GM18868 (cell line): ENCODE measurements at regions not wholly inside any gene's neighbourhood (a gene's known extent, or its start where the extent isn't known, plus 50 kb on each side); places are given as distances from the start of the nearest gene placed in this dataset.

ENCODE experiments used
- ATAC-seq: cut with Tn5 transposase; IDR thresholded peaks from one replicate; pipeline ENCODE4 v1.9.1; 2021; ENCODE audit warnings: mild to moderate bottlenecking, moderate library complexity; ENCODE audit not compliant: unreplicated experiment

DNA sequence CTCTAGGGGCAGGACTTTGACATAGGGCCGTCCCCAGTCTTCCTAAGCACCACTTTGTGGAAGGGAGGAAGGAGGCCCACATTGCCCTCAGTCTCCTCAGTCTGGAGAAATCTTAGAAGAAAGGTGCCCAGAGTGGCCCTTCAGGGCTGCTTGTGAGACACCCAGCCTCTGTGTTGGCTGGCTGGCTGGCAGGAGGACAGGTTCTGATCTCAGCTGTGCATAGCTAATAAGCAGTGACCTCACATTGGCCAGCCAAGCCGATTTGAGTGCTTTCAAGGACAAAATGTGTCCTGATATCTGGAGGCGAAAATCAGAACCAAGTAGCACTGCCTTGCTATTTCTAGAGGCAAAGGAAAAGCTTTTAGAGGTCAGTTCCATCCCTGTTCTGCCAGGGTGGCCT is 211.5 kb downstream of the BCOR start:
- no peak for ATAC-seq

DNA sequence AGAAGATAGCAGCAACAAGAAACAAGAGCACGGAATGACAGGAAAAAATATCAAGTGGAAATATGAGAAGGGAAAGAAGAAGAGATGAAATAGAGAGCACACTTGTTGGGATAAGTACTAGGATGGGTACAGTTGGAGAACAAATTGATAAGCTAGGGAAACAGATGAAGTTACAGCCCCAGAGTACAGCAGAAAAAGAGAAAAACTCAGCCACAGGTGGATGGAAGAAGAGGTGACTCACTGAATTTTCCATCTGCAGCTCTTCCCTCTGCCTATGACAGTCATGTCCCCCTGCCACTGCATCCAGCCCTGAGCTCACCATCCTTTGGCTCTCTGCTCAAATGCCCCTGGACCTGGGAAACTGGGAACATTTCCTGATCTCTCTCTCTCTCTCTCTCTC is 209.0 kb downstream of the BCOR start:
- ATAC-seq: no peak

DNA sequence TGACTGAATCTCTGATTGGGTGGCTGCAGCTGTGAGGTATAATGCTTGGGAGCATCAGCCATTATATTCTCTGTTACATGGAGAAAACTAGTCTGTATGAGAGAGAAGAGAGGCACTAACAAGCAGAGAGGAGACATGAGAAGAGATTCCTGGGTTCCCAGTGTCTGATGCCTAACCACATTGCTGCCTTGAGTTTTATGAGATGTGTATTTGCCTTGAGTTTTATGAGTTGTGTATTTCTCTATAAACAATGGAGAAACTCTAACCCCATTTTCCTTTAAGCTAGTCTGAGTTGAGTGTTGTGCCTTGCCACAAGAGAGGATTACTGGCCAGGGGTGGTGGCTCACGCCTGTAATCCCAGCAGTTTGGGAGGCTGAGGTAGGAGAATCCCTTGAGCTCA is 208.1 kb downstream of the BCOR start:
- no peak for ATAC-seq

DNA sequence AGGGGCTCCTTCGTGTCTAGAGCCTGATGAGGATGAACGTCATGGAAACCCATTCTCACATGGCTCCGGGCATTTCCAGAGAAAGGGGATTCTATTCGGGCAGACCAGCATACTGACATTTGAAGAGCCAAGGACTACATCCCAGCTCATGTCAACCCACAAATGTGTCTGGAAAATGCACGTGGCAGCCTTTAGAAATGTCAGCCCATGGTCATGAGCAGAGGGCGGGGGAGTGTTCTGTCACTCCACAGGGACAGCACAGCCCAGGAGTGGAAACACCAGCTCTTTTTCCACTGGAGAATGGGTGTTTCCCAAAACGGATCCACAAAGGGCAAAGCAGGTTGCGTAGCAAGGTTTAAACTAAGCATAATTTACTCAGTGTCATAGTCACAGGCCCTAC is 207.0 kb downstream of the BCOR start:
- ATAC-seq: no peak

DNA sequence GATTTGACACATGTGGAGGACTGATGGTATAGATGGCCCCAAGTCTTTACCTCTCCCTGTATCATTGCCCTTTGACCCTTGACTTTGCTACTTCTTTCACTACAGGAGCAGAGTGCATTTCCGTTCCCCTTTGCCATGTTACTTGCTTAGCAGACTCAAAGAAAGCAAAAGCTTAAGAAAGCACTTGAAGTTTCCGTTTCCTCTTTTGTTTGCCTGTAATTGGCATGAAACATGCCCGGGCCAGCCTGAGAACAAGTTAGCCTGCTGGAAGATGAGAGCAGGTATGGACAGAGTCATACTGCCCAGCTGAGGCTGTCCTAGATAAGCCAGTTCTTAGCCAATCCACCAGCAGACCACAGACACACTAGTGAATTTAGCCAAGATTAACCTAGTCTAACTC is 206.0 kb downstream of the BCOR start:
- ATAC-seq: no peak

DNA sequence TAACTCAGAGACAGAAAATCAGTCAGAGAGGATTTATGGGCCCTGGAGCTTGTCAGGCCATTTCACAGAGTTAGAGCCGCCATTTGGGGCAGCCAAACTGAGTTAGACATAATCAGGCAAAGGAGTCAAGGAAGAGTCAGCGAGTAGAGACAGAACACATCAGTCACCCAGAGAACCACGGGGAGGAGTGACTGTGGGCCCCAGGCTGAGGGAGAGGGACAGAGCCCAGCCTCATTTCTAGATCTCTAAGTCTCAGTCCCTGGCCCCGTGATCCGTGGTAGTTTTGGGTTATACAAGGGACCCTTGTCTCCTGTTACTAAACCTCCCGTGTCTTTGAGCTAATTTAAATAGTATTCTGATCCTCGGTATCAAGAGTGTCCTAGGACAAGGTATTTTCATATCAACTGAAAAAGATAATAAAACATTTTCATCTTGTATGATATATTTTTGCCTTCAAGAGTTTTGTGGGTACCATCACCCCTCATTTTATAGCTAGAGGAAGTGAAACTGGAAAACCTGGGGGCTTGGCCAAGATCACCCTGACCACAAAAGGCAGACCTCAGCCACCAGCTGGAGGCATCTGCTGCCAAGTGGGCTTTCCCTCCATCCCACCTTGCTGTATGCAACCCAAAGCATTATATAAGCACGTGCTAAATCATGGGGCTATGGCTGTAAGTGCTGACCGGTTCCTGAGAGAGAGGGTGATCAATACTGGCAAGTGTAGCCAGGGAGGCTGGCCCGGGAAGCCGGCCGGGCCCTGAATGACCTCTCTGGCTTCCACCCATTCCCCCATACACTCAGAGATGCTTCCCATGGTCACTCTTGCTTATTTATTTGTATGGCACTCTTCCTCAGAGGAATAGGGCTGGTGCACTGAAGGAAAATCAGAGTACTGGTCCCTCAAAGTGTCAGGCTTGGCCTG is 204.1 kb downstream of the BCOR start:
- no peak for ATAC-seq

DNA sequence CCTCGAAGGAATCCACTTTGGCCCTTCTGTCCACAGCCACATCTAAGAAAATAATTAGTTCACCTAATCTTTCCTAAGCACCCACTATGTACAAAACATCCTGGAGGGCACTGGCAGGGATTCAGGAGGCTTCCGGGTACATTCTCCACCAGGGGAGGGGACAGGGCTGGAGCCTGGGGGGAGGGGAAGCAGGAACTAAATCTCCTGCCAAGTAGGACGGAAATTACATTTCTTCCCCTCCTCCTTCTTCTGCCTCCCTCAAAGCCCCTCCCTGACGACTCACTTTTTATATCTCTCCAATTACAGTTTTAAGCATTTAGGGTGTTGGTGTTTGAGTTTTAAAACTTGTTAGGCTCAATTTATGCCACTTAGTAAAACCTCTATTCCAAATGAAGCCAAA is 203.1 kb downstream of the BCOR start:
- no peak for ATAC-seq

DNA sequence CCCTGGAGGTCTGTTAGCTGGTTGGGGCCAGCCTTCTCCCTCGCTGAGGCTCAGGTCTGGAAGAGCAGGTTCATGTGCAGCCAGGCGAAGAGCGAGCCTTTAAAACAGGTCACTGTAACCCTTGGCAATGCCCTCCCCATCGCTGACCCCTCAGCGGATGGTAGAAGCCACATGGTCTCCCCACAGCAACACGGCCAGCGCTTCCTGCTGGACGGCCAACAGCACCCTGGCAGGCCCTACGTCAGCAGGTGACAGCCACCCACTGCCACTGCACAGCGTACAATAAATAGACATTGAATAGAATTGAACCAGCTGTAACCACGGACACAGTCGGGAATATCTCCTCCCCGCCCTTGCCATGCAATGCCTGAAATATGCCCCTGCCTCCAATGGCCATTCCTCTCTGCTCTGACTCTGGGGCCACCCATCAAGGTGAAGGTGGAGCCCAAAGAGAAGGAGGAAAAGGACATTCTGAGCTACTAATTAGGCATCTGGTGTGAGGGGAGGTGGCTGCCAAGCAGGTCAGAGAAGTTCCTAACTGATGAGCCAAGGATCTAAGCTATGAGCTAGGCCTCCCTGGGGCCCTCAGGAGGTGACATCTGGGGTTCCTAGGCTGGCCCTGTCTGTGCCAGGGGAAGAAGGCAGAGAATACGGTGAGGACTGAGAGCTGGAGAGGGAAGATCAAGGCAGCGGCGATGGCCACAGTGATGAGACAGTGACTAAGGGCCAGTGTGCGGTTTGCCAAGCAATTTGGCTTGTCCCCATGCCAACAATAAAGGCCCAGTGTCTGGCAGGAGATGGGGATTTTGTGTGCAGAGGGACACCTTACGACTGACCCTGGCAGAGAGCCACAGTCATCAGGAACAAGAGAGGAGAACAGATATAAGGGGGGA is 202.3 kb downstream of the BCOR start:
- ATAC-seq: no peak

DNA sequence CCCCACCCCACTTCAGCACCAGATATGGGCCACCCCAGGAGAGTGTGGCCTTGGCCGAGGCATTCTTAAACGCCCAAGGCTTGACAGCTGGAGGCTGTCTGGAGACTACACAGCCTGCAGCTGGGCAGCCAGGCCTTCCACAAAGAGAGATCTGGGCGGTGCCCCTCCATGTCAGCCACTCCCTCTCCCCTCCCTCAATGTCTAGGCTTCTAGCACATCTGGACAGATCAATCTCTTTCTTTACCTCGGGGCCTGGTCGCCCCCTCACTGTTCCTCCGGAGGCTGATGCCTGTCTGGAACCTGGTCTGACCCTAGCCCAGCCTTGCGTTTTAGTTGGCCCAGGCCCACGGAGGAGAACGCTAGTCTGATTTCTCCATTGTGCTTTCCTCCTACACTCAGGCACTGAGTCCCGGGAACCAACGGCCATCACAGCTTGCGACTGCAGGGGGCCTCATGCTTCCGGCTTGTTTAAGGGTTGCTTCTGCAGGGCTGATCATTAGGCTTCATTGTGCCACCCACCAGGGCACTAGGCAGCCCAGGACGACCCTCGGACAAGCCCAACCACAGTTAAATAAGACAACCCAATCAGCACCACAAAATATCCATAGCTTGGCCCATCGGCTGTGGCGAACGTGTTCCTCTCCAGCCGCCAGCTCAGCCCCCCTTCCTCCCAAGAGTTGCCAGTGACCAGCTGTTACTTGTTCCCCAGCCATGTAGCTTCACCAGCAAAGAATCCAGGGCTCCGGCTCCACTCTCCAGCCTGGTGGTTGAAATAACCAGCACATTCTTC is 200.6 kb downstream of the BCOR start:
- ATAC-seq: no peak

DNA sequence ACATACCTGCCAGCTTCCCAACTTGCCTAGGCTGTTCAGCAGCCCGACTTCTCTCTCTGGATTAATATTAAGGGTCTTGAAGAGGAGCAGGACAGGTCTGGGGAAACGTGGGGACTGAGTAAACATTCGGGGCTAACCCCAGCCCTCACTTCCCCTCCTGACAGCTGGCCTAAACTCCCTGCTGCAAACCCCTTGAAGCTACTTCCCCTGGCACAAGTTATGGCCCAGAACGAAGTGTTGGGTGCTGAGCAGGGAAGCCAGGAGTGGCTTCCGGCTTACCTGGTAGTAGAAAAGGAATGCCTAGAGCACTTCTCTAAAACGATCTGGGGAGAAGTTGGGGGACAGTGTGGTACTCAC is 200.0 kb downstream of the BCOR start:
- ATAC-seq: no peak

DNA sequence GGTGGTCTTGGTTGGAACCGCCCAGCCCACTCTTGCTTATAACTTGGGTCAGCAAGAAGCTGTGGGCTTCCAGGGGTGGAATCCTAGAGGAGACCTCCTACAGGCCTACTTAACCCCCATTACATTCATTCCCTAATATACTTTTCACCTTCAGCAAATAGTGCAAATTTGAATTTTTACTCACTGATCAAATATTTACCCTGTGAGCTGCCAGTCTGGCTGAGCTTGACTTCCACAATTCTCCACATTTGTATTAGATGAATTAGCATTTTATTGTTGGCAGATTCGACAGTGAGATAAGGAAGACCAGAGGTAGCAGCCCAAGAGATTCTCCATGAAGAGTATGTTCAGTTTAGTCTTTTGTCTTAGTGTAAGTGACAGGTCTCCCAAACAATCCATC is 199.6 kb downstream of the BCOR start:
- ATAC-seq: no peak

DNA sequence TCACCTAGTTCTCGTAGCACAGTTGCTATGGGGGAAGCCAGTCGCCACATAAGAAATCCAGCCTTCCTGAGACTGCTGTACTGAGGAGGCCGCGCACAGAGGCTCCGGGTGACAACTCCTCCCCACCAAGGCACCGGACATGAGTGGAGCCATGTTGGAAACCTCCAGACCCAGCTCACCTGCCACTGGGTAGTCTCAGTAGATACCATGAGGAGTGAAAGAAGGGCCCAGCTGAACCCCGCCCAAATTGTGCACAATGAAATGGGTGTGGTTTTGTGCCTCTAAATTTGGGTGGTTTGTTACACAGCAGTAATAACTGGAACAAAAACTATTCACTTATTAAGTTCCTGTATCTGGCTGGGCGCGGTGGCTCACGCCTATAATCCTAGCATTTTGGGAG is 198.7 kb downstream of the BCOR start:
- ATAC-seq: no peak

DNA sequence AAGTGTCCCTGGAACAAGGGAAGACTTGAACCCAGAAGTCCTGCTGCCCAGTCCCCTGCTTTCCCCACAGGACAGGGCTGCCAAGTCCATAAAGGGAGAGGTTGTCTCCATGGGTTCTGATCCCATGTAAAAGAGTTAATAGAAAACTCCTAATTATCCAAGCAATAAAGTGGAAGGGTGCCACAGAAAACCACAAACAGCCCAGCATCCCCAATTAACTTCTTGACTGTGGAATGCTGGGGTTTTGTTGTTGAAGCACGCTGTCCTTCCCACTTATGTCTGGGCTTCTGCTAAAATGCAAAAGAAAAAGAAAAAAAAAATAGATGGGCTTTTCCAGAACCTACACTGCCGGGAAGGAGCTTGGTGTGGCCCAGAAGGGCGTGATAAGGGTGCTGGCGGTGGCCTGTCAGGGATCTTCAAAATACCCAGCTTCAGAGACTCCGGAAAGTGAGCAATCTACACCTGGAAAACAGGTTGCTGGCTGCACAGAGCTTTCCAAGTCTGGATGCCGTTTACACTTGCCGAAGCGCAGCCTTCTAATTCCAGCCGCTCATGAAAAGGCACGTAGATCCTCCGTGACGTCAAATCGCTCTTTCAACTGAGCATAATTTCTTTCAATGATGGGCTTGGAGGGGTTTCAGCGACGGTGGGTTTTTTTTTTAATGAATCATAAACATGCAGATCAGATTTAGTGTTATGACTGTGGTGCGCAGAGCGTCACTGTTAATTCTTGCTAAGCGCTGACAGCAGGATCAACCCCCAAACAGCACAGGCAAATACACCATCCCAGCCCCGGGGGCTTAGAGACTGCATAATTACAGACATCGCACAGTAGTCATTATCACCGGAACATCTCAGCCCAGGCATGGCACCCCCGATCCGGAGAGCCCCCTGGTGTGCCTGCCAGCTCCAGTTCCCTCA is 197.6 kb downstream of the BCOR start:
- ATAC-seq: no peak

DNA sequence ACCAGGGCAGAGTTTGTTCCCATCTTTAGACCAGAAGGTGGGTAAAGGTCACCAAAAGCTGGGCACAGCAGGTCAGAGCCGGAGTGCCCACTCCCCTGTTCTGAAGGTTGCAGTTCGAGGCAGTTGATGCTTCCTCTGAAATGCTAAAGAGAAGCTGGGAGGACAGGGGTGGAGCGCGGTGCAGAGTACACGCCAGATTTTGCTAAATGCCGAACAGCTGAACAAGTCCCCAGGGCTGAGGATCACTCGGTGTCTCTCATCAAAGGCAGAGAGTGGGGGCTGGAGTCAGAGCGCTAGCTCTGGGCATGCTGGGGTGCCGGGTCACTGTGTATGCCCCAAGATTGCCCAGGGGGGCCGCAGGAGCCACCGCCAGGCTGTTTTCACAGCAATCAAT is 197.0 kb downstream of the BCOR start:
- ATAC-seq: no peak

DNA sequence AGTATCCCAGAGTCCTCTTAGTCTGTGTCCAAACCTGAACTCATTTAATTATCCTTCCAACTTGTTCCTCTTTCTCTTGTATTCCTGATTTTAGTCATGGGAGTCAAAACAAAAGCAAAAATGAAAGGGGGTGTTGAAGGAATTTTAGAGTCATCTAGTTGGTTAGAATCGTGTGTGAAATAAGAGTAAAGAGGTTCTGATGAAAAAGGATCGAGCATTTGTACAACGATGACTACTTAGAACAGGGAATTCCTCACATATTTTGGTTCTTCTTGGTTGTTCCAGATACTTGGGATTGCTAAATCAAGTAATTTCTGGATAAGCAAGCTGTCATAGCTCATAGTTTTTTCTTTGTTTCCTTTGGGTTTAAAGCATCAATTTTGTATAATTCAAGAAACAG is 194.4 kb downstream of the BCOR start:
- ATAC-seq: no peak

DNA sequence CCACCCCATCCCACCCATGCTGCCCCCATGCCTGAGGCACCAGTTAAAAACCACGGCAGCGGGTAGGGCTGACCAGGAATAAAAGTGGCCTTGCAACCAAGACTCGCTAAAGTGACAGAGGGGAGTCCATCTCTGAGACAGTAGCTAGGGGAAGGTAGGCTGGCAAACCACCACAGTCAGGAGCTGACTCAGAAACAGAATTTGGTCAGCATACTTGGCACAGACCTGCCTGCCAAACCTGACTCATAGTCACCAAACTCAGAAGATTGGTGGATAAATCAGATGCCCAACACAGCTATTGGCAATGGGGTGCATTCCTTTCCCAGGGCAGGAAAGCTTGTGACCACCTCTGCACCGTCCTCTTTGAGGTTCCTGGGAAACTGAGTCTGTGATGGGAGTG is 193.8 kb downstream of the BCOR start:
- ATAC-seq: no peak

DNA sequence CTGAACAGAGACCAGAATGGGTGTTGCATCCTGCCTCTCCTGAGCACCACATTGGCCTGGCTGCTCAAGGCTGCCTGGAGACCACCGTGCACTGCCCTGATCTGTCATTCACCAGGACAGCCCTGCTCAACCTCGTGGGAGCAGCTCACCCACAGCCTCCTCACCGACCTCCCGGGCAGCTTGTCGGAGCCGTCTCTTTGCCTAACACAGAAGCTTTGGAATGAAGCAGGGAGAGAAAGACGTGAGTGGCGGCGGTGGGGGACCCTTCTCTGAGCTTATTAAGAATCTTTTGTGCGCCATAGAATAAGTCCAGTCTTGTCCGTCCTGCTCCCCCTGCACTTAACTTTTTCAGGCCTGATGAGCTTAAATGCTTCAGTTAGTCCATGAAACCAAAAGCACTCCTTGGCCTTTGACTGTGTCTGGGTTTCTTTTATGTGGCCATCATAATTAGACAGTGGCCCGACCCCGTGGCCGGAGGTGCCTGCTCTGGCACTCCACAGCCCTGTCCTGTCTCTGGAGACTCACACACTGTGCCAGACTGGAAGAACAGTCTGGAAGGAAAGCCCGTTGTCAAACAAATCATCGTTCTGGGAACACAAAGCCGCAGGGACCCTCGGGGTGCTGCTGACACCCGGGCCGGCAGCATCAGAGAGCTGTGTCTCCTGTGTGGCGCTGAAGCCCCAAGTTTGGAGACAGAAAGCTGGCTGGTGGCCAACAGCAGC is 192.8 kb downstream of the BCOR start:
- no peak for ATAC-seq

DNA sequence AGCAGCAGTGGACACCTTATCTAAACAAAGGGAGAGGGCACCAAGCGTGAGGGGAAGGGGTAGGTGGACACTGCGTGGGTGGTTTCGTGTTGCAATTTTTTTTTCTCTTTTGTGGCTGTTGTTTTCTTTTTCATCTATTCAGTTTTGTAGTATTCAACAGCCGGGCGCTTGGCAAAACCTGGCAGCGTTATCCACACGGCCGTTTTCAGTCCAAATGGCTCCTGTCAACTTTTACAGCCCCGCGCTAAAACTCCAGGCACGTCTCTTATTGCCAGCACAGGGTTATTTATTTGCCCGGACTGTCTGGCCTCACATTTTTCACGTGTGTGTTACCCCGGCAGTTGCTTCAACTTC is 192.2 kb downstream of the BCOR start:
- no peak for ATAC-seq

DNA sequence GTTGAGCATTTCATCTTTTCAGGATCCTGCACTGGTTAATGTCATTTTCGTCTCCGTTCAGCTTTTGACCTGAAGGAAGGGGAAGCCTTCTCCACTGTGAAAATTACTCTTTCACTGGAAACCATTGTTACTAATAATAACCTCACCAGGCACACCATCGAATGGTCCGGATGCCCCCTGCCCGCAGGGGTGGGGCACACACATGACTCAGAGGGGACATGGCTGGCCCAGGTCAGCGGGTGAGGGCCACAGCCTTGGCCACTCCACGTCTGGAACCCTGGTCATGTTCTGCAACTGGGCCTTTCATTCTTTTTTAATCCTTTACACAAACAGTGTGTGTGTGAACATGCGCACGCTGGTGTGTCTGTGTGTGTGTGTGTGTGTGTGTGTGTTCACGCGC is 191.8 kb downstream of the BCOR start:
- ATAC-seq: no peak
